ENCODE measurements at regions not wholly inside any gene's neighbourhood (a gene's known extent, or its start where the extent isn't known, plus 50 kb on each side); places are given as distances from the start of the nearest gene placed in this dataset.

DNA sequence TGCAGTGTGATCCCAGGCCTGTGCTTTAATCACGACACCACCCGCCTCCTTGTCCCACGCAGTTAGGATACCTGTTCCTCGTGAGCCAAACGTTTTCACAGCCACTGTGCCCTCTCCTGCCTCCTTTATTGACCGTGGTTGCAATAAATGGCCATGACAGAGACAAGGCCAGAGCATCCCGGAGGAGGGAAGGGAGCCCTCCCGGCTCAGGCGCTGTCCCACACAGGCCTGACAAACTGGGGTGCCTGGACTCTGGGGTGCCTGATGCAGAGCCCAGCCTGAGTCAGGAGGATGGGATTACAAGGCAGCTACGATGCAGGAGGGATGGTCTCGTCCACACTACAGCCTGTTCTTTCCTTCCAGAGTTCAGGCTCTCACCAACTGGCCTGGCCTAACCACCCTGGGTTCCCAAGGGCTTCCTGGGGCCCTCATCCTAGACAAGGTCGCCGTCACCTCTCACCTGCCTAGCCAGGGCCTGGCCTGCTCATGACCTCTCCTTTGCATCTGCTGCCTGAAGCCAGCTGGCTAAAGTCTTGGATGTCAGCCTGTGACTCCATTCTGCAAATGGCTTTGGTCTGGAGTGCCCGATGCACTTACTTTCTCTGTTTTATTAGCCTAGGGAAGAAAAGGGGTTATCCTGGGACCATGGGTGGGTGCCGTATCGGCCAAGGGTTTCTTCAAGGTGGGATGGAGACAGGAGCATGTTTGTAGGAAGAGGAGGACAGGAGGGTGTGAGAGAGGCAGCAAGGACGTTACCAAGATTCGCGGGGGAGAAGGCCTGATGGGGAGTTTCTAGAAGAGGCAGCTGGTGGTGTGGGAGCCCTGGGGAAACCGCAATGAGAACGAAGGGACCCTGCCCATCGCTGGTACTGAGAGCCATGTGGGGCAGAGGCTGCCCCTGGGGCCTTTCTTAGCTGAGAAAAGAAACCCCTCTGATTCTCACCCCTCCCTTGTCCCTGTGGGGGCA is 234.3 kb upstream of the TNRC6C start:
- POLR2A ChIA-PET, result no interaction called here
- no peak overlapping the region for H3K27ac ChIP-seq (ENCODE audit: extremely low read depth, low read depth, low read length)

GRCh38 chr17:77724876-77725615 is 233.5 kb upstream of the TNRC6C start:
- no peaks in the 10 kb centered on the region for H3K36me3 ChIP-seq (ENCODE audit: control insufficient read depth in 2 of 2, insufficient read depth in 1 of 2, low read length in 2 of 2)
- H3K27ac ChIP-seq (ENCODE audit: extremely low read depth, low read depth, low read length), result no peak overlapping the region
- no peaks in the 10 kb centered on the region for H3K9me3 ChIP-seq (ENCODE audit: control insufficient read depth, insufficient read depth, low read depth, low read length)
- no peaks in the 10 kb centered on the region for H3K4me1 ChIP-seq (ENCODE audit: control insufficient read depth, insufficient read depth, low read length)
- H3K4me3 ChIP-seq (ENCODE audit: low read depth, low read length), result no peak overlapping the region
- ChIA-PET CTCF (no interaction called here), POLR2A (interaction anchor here (1.1 kb wide), 1 partner anchor 8 kb away, joined by 3 read pairs; no protein-coding TSS in a partner anchor)
- TF ChIP-seq ZNF621 (tag by site-specific recombination; IDR thresholded peaks at IDR 0.05), result no peak
- TF ChIP-seq ZIC2 (tag by site-specific recombination; IDR thresholded peaks at IDR 0.05), result peak; percentile 42
- no peak for TF ChIP-seq ZNF785 (tag by site-specific recombination; IDR thresholded peaks at IDR 0.05)

More for the DNA sequence above, 234.3 kb upstream of the TNRC6C start:
- CTCF ChIA-PET, result no interaction called here
- TF ChIP-seq PRDM10 (tag by site-specific recombination; IDR thresholded peaks at IDR 0.05) (peak; percentile 85), HOXA7 (CRISPR knock-in tag; IDR thresholded peaks at IDR 0.05; ENCODE audit: borderline replicate concordance) (no peak)
- TF ChIP-seq, protein P1, sequence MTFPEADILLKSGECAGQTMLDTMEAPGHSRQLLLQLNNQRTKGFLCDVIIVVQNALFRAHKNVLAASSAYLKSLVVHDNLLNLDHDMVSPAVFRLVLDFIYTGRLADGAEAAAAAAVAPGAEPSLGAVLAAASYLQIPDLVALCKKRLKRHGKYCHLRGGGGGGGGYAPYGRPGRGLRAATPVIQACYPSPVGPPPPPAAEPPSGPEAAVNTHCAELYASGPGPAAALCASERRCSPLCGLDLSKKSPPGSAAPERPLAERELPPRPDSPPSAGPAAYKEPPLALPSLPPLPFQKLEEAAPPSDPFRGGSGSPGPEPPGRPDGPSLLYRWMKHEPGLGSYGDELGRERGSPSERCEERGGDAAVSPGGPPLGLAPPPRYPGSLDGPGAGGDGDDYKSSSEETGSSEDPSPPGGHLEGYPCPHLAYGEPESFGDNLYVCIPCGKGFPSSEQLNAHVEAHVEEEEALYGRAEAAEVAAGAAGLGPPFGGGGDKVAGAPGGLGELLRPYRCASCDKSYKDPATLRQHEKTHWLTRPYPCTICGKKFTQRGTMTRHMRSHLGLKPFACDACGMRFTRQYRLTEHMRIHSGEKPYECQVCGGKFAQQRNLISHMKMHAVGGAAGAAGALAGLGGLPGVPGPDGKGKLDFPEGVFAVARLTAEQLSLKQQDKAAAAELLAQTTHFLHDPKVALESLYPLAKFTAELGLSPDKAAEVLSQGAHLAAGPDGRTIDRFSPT (tag by site-specific recombination; IDR thresholded peaks at IDR 0.05), result no peak
- H3K4me3 ChIP-seq (ENCODE audit: low read depth, low read length), result no peak overlapping the region
- no peaks in the 10 kb centered on the region for H3K36me3 ChIP-seq (ENCODE audit: control insufficient read depth in 2 of 2, insufficient read depth in 1 of 2, low read length in 2 of 2)
- no peaks in the 10 kb centered on the region for H3K9me3 ChIP-seq (ENCODE audit: control insufficient read depth, insufficient read depth, low read depth, low read length)
- no peaks in the 10 kb centered on the region for H3K4me1 ChIP-seq (ENCODE audit: control insufficient read depth, insufficient read depth, low read length)

DNA sequence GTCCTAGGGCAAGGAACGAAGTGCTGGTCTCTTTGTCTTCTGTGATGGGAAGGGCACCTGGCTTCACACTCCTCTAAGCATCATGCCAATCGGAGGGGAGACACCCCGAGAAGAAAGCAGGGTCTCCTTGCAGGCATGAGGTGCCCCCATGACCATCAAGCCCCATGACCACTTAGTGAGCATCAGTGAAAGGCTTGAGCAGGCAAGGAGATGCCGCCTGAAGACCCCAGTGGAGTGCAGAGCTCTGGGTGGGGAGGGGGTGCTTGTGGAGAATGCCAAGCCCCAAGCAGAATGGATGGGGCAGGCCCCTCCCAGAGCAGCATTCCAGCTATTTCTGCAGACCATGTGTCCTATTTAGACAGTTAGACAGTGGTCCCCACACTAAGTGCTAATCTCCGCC is 232.7 kb upstream of the TNRC6C start:
- Histone ChIP-seq H3K4me3 (ENCODE audit: low read depth, low read length) (no peak overlapping the region), H3K36me3 (ENCODE audit: control insufficient read depth in 2 of 2, insufficient read depth in 1 of 2, low read length in 2 of 2) (no peaks in the 10 kb centered on the region), H3K9me3 (ENCODE audit: control insufficient read depth, insufficient read depth, low read depth, low read length) (no peaks in the 10 kb centered on the region), H3K4me1 (ENCODE audit: control insufficient read depth, insufficient read depth, low read length) (no peaks in the 10 kb centered on the region), H3K27ac (ENCODE audit: extremely low read depth, low read depth, low read length) (no peak overlapping the region)
- ChIA-PET CTCF (no interaction called here), POLR2A (interaction anchor here (1.1 kb wide), 1 partner anchor 9 kb away, joined by 3 read pairs; no protein-coding TSS in a partner anchor)
- TF ChIP-seq ZFP3 (tag by site-specific recombination; IDR thresholded peaks at IDR 0.05; ENCODE audit: low read depth) (no peak), ZNF214 (tag by site-specific recombination; IDR thresholded peaks at IDR 0.05; ENCODE audit: borderline replicate concordance) (no peak), TSHZ1 (tag by site-specific recombination; IDR thresholded peaks at IDR 0.05; ENCODE audit: borderline replicate concordance) (no peak), ZNF157 (tag by site-specific recombination; IDR thresholded peaks at IDR 0.05) (no peak)
- TF ChIP-seq, protein P2, sequence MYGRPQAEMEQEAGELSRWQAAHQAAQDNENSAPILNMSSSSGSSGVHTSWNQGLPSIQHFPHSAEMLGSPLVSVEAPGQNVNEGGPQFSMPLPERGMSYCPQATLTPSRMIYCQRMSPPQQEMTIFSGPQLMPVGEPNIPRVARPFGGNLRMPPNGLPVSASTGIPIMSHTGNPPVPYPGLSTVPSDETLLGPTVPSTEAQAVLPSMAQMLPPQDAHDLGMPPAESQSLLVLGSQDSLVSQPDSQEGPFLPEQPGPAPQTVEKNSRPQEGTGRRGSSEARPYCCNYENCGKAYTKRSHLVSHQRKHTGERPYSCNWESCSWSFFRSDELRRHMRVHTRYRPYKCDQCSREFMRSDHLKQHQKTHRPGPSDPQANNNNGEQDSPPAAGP (tag by site-specific recombination; IDR thresholded peaks at IDR 0.05), result no peak
- TF ChIP-seq, protein P3, sequence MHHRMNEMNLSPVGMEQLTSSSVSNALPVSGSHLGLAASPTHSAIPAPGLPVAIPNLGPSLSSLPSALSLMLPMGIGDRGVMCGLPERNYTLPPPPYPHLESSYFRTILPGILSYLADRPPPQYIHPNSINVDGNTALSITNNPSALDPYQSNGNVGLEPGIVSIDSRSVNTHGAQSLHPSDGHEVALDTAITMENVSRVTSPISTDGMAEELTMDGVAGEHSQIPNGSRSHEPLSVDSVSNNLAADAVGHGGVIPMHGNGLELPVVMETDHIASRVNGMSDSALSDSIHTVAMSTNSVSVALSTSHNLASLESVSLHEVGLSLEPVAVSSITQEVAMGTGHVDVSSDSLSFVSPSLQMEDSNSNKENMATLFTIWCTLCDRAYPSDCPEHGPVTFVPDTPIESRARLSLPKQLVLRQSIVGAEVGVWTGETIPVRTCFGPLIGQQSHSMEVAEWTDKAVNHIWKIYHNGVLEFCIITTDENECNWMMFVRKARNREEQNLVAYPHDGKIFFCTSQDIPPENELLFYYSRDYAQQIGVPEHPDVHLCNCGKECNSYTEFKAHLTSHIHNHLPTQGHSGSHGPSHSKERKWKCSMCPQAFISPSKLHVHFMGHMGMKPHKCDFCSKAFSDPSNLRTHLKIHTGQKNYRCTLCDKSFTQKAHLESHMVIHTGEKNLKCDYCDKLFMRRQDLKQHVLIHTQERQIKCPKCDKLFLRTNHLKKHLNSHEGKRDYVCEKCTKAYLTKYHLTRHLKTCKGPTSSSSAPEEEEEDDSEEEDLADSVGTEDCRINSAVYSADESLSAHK (tag by site-specific recombination; IDR thresholded peaks at IDR 0.05), result no peak
